Fibroblast of skin of right biceps (primary cell): ENCODE measurements at regions not wholly inside any gene's neighbourhood (a gene's known extent, or its start where the extent isn't known, plus 50 kb on each side); places are given as distances from the start of the nearest gene placed in this dataset.
"Not testable (repeated sequence)": the region's sequence is repeated elsewhere in the genome, so short reads cannot be mapped to it uniquely, and the experiment has no call there.

Source experiments
- DNase-seq: peaks from one replicate; pipeline ENCODE4 v3.0.0-alpha.2; 2013

GRCh38 chr17:59496178-59496577 is 69.2 kb upstream of the DHX40 start:
- no peak for DNase-seq

GRCh38 chr17:59498530-59499307 is 66.7 kb upstream of the DHX40 start:
- peak; percentile 67 for DNase-seq

- not testable (repeated sequence) for DNase-seq
Observed at GRCh38 chr17:59500086-59500655, 65.2 kb upstream of the DHX40 start.

- no peak for DNase-seq
Observed at GRCh38 chr17:59501690-59502089, 63.7 kb upstream of the DHX40 start.

GRCh38 chr17:59502800-59503199 is 62.6 kb upstream of the DHX40 start:
- DNase-seq, result no peak

- no peak for DNase-seq
Observed at GRCh38 chr17:59503500-59503899, 61.9 kb upstream of the DHX40 start.

GRCh38 chr17:59504821-59505220 is 60.6 kb upstream of the DHX40 start:
- no peak for DNase-seq

- DNase-seq, result peak; percentile 66
Observed at GRCh38 chr17:59505610-59506276, 59.7 kb upstream of the DHX40 start.

GRCh38 chr17:59506894-59507726 is 58.3 kb upstream of the DHX40 start:
- peak; percentile 38 for DNase-seq

- no peak for DNase-seq
Observed at GRCh38 chr17:59508999-59509625, 56.3 kb upstream of the DHX40 start.

GRCh38 chr17:59510611-59511010 is 54.8 kb upstream of the DHX40 start:
- no peak for DNase-seq

GRCh38 chr17:59511726-59512125 is 53.7 kb upstream of the DHX40 start:
- no peak for DNase-seq

- no peak for DNase-seq
Observed at GRCh38 chr17:59512844-59513385, 52.5 kb upstream of the DHX40 start.

GRCh38 chr17:59513934-59514841 is 51.2 kb upstream of the DHX40 start:
- DNase-seq, result peak; percentile 78
